Iris pigment epithelial cell (primary cell): ENCODE measurements at regions not wholly inside any gene's neighbourhood (a gene's known extent, or its start where the extent isn't known, plus 50 kb on each side); places are given as distances from the start of the nearest gene placed in this dataset.
"Not testable (repeated sequence)": the region's sequence is repeated elsewhere in the genome, so short reads cannot be mapped to it uniquely, and the experiment has no call there.

Experiments used
- DNase-seq: peaks from one replicate; pipeline ENCODE4 v3.0.0-alpha.2; 2011; ENCODE audit warnings: low read depth

DNA sequence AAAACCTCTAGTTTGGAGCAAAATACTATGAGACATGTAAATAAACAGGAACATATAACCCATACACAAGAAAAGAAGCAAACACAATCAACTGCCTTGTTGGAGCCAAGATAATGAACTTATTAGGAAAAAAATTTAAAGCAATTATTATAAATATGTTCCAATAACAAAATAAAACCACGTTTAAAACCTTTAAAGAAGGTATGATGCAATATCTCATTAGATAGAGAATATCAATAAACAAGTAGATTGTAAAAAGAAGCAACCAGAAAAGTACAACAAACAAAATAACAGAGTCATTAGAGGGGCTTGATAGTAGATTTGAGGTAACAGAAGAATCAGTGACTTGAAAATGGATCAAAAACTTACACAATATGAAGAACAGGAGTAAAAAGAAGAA lies 327.0 kb upstream of the PCDH9 start:
- DNase-seq: no peak

DNA sequence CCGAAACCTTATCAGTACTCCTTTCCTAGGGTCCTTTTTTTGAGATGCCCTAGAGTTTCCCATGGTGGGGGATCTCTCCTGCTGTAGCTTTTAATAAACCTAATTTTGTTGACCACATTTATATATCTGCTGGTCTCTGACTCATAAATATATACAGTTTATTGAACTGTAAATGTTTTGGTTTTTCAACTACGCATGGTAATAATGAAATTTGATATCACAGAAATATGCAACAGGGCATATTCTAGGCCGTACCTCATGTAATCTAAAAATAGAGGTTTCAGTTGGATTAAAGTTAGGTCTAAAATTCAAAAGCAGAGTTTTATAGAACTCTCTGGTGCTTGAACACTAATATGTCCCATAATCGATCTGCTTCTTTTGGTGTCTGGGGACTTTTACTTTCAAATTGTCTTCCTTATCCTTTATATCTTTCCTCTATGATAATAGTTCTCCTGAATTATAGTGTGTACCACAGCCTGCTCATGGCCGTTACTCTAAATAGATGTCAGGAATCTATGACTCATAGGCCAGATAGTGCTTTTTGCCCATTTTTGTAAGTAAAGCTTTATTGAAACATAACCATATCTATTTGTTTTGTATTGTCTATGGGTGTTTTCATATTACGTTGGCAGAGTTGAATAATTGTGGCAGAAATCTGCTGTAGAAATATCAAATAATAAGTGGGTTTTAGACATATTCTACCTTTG lies 324.8 kb upstream of the PCDH9 start:
- peak; percentile 71 for DNase-seq

DNA sequence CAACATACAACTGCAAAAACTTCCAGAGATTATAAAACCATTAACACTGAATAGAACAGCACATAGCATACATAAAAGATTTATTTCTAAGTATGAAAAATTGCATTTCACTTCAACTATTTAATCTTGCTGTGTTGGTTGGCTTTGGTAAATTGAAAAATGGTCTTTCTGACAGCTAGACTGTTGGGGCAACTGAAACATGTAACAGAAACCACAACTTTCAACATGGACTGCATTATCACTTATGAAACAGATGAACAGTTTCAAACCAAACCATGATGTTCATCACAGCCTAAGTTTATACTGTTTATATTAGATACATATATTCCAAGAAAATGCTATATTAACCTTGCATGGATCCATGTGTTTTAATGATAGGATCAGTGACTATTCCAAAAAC lies 324.1 kb upstream of the PCDH9 start:
- DNase-seq: peak; percentile 51

DNA sequence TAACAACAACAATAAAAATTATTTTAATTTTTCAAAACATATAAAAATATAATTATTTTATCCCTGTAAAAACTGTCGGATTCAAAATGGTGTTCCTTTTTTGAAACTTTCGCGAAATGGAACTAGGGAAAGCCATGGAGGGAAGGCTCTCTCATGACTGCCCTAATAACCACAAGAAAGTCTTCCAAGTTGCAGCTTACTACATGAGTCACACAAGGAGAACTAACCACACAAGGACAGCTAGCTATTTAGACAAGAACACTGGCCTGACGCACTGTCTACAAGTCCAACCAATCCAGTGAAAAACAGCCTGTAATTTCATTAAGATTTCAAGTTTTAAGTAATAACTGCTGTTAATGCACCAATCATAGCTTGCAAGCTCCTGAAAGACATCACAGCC lies 319.2 kb upstream of the PCDH9 start:
- DNase-seq: peak; percentile 96

DNA sequence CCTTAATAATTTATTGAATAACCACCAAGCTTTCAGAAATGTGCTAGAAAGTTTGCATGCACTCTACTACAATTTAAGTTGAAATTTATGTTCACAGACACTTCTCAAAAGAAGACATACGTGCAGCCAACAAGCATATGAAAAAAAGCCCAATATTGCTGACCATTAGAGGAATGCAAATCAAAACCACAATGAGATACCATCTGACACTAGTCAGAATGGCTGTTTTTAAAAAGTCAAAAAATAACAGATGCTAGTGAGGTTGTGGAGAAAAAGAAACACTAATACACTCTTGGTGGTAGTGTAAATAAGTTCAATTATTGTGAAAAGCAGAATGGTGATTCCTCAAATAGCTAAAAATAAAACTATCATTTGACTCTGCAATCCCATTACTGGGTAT lies 308.8 kb upstream of the PCDH9 start:
- peak; percentile 29 for DNase-seq

DNA sequence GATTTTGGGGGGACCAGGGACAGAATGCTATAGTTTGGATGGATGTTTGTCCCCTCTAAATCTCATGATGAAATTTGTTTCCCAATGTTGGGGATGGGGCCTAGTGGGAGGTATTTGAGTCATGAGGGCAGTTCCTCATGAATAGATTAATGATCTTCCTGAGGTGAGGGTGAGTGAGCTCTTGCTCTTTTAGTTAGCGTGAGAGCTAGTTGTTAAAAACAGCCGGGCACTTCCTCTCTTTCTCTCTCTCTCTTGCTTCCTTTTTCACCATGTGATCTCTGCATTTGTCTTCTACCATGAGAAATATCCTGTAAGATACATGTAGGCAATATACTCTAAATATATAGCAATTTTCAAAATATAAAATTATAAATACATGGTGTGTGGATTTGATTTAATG lies 290.8 kb upstream of the PCDH9 start:
- DNase-seq: no peak

DNA sequence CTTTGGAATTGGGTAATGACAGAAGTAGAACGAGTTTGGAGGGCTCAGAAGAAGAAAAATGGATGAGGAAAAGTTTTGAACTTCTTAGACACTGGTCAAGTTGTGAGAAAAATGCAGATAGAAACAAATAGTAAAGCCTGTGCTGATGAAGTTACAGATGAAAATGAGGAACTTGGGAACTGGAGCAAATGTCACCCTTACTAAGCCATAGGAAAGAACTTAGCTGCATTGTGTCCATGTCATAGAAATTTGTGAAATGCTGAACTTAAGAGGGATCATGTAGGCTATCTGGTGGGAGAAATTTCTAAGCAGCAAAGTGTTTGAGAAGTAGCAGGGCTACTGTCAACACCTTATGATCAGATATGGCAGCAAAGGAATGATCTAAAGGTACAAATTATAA lies 289.2 kb upstream of the PCDH9 start:
- DNase-seq: no peak

DNA sequence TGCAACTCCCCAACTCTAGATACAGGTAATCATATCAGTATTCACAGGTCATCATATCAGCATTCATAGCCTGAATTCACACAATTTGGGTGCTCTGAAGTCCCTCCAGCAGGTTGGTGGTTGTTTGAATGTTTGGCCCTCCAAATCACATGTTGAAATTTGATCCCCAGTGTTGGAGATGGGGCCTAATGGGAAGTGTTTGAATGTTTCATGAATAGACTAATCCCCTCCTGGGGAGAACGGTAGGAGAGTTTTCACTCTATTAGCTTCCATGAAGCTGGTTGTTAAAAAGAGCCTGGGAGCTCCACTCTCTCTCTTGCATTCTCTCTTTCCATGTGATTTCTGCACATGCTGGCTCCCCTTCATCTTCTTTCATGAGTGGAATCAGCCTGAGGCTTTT lies 288.6 kb upstream of the PCDH9 start:
- peak; percentile 9 for DNase-seq

DNA sequence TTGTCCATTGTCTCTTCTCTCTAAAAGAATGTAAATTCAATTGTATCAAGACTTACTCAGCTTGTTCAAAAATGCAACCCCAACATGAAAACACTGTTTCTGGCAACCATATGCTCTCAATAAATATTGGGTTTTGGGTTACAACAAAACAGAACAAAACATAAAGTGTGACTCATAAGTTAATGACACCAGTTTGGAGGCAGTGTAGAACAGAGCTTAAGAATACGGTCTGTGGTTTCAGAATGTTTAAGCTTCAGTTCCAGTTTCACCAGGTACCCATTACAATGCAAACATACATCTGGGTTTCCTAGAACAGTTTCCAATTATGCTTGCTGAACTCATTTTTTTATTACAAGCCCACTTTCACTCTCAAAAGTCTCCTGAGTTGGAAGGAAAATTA lies 285.8 kb upstream of the PCDH9 start:
- peak; percentile 92 for DNase-seq

DNA sequence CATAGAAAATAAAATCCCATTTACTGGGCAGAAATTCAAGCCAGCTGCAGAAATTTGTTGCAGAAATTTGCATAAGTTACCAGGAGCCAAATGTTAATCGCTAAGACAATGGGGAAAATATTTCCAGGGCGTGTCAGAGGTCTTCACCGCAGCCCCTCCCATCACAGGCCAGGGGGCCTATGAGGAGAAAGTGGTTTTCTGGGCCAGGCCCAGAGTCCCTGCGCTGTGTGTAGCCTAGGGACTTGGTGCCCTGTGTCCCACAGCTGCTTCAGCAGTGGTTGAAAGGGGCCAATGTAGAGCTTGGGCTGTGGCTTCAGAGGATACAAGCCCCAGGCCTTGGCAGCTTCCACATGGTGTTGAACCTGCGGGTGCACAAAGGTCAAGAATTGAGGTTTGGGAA lies 278.9 kb upstream of the PCDH9 start:
- no peak for DNase-seq

DNA sequence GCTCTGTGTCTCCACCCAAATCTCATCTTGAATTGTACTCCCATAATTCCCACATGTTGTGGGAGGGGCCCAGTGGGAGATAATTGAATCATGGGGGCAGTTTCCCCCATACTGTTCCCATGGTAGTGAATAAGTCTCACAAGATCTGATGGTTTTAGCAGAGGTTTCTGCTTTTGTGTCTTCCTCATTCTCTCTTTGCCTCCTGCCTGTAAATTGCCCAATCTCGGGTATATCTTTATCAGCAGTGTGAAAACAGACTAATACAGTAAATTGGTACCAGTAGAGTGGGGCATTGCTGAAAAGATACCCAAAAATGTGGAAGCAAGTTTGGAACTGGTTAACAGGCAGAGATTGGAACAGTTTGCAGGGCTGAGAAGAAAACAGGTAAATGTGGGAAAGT lies 278.1 kb upstream of the PCDH9 start:
- not testable (repeated sequence) for DNase-seq

DNA sequence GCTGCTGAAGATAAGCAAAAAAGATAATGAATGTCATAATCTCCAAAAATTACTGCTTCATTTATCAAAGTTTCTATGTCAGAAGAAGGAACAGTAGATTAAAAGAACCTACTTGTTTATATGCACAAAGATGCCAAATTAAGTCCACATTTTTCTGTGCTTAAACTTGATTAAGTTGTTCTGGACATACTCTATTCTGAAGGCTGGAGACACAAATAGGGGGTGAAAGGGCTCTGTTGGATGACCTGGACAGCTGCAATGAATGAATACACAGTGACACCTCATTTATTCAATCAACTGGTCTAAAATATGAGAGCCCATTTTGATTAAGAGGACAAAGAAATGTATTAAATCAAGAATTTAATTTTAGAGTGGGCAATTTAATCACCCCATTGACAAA lies 276.3 kb upstream of the PCDH9 start:
- DNase-seq: no peak

DNA sequence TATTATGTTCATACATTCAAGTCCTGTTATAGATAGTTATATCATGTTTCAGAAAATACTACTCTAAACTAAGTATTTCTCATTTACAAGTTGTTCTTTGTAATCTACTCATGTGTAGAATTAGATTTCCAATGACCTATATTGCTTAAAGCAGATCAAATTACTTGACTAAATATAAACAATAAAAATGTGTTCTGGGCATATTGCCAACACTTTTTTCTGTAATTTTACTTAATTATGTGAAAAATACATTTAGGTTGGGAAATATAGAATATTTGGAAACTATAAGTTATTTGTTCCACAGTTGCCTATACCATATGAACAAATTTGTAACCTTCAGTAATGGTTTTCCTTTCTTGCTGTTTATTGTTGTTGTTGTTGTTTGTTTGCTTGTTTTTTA lies 275.2 kb upstream of the PCDH9 start:
- peak; percentile 8 for DNase-seq

DNA sequence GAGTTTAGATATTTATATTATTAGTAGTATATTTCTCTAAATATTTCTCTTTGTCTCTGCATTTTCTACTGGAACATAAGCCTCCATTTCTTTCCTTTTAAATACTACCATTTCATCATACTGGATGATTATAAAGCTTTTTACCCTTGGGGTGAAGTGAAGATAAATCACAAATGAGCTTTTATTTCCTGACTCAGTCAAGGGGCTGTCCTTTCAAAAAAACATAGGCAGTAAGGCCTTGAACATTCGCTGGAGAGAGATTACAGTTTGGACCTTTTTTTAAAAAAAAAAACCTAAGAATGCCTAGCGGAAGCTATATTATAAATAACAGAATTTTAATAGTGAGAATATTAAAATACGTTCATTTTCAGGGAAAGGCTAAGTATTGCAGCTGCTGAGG lies 268.8 kb upstream of the PCDH9 start:
- DNase-seq: no peak

DNA sequence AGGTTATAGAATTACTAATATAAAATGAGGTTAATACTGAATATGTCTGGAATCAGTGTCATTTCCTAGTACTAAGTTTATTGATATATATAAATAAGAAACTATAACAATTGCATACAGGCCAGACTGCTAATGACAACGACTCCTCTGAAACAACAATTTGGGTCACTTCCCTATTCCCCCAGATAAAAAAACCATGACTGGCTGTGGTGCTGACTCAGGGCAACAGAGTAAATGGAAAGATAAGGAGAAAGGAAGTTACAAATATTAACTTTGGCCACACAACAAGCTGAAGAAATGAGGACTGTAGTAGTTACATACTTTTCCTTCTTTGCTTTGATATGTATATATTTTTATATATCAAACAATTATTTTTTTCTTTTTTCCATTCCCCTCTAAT lies 263.7 kb upstream of the PCDH9 start:
- peak; percentile 21 for DNase-seq

DNA sequence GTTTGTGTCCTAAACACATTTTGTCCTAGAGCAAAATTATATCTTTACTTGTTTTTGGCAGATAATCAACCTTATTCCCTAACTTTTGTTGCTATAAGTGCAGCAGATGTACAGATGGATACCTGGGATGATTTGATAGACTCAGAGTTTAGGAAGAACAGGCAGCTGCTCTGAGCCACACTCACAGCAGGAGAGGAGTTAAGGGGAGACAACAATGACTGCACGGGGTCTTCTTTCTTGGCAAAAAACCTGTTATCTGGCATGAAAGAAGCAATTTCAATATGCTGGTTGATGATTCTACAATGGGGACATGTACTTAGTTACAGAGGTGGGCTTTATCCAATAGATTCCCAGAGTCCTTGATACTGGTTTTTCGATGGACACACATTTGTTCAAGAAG lies 258.9 kb upstream of the PCDH9 start:
- DNase-seq: no peak

DNA sequence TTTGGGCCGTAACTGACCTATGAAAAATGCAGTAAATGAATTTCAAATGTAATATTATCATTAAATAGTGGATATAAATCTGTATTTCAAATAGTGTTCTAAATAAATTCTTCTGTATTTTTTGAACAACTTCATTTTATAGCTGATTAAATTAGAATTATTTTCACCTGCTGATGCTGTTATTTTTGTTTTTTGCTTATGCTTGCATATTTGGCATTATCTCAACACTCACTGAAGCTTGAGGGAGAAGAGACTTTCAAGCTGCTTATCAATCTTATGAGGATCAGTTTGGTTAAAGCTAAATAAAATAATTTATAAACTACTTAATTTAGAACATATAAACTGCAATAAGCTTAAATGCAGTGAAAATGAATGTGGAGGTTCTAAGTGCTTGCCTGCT lies 251.3 kb upstream of the PCDH9 start:
- no peak for DNase-seq

DNA sequence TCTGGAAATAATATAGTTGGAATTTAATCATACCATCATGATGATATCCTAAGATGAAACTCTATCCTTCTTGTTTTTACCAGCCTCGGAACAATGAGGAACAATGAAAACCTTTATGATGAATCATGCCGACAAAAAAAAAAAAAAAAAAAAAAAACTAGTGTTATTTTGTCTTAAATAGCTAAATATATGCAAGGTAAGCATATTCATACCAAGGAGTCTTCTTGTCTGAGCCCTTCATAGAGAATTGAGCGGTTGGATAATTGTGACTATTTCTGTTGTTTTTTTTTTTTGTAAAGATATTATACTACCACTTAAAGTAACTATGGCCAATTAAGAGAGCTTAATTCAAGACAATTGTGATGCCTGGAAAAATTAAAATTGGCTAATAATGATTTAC lies 244.0 kb upstream of the PCDH9 start:
- DNase-seq: no peak

DNA sequence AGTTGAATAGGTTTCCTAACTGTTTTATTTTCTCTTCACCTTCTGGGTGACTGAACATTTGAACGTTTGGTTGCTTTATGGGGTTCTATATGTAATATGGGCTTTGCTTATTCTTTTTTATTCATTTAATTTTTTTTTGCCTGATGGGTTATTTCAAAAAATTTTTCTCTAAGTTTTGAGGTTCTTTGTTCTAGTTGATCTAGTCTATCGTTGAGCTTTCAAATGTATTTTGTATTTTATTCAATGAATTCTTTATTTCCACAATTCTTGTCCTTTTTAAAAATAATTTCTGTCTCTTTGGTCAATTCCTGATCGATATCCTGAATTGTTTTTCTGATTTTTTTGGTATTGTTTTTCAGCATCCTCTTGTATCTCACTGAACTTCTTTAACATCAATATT lies 239.5 kb upstream of the PCDH9 start:
- no peak for DNase-seq

DNA sequence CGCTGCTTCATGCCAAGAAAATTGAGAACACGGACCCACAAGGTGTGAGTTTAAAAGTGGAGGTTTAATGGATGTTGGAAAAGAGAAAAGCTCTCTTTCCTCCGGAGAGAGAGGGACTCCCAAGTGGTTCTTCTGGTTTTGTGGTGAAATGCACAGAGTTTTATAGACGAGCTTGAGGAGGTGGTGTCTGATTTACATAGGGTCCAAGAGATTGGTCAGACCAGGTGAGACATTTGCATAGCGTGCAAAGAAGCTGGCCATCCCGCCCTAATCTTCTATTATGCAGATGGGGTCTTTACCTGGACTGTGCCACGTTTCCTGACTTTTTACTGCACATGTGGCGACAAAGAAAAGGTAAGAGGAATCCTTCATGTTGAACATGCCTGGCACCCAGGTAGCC lies 236.4 kb upstream of the PCDH9 start:
- no peak for DNase-seq

DNA sequence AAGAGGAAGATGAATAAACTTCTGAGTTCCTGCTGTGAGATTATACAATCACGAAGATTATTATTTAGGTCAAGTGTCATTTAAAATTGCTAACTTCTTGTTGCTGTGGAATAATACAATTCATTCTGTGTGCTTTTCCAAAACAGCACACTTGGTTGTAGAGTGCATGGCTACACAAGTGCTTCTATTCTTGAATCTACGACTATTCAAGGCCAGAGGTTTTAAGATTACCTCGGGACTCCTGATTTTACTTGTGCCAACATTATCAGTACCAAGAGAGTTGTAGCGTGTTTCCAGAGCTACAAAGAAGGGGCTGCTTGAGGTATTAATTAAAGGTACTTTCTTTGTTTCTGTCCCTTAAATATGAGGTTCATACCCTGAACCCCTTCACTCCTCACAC lies 234.0 kb upstream of the PCDH9 start:
- DNase-seq: no peak

DNA sequence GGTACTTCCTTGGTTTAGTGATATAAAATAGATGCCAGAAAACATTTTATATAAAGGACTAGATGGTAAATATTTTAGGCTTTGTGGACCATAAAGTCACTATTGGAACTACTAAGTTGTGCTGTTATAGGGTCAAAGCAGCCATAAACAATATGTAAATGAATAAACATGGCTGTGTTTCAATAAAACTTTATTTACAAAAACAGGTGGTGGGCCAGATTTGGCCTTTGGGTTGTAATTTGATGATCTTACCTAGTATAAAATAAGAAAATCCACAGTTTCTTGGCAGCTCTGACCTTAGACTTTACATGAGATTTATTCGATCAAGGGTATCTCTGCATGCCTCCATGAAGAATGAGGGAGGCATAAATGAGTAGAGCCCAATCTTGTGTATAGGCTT lies 232.0 kb upstream of the PCDH9 start:
- DNase-seq: no peak

DNA sequence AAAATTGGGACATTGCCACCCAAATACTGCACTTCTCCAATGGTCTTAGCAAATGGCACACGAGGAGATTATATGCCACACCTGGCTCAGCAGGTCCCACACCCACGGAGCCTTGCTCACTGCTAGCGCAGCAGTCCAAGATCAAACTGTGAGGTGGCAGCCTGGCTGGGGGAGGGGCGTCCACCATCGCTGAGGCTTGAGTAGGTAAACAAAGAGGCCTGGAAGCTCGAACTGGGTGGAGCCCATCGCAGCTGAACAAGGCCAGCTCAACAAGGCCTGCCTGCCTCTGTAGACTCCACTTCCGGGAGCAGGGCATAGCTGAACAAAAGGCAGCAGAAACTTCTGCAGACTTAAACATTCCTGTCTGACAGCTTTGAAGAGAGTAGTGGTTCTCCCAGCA lies 222.4 kb upstream of the PCDH9 start:
- DNase-seq: not testable (repeated sequence)

DNA sequence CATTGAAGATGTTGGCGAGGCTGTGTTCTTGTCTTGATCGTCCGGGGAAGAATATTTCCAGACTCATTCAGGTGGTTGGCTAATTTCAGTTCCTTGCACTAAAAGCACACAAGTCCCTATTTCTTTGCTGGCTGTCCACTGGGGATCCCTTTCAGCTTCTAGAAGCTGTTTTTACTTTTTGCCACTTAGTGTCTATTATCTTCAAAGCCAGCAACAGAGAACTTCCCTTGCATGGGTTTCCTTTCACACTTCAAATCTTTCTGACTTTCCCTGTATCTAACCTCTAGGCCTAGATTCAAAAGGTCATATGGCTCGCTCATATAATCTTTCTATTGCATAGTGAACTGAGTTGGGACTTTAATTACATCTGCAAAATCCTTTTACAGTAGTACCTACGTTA lies 215.3 kb upstream of the PCDH9 start:
- DNase-seq: no peak

DNA sequence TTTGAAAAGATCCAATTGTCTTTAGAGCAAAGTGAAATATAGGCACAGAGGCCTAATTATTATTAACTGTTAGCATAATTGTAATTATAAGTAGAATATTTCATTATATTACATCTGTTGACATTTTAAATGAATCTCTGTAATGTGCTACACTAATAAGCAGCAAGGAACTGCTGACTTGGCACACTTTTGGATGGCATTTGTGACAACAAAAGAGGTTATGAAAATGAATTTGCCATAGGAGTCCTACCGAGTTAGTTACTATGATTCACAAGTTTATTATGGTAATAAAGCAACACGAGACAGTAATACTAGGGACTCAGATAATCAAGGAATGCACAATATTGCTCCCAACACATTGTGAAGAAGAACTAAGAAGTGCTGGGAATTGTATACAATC lies 213.8 kb upstream of the PCDH9 start:
- DNase-seq: no peak
